ENCODE measurements at regions not wholly inside any gene's neighbourhood (a gene's known extent, or its start where the extent isn't known, plus 50 kb on each side); places are given as distances from the start of the nearest gene placed in this dataset.

- Histone ChIP-seq H3K79me2 (ENCODE audit: insufficient read depth, low read length) (no peaks in the 10 kb centered on the region), H3K27me3 (ENCODE audit: insufficient read depth, low read length) (no peaks in the 10 kb centered on the region), H4K20me1 (ENCODE audit: insufficient read depth, low read length) (no peaks in the 10 kb centered on the region), H3K9me3 (ENCODE audit: low read depth, low read length) (no peaks in the 10 kb centered on the region), H3K4me3 (ENCODE audit: insufficient read depth, low read length) (no peak overlapping the region), H3K4me1 (ENCODE audit: insufficient read depth, low read length) (no peaks in the 10 kb centered on the region), H3K36me3 (ENCODE audit: insufficient read depth, low read length) (no peaks in the 10 kb centered on the region), H3K4me2 (ENCODE audit: insufficient read depth, low read length) (no peak overlapping the region), H3K27ac (ENCODE audit: low read depth, low read length) (no peak overlapping the region), H2AFZ (ENCODE audit: low read length) (no peak overlapping the region)
- TF ChIP-seq CTCF (IDR thresholded peaks at IDR 0.05; ENCODE audit: extremely low read depth, low read depth, low read length) = no peak
- DNase-seq (ENCODE audit: insufficient read length, low spot score, missing footprints) = no peak
Observed at GRCh38 chr2:195057001-195057400, 600.0 kb upstream of the SLC39A10 start.

DNA sequence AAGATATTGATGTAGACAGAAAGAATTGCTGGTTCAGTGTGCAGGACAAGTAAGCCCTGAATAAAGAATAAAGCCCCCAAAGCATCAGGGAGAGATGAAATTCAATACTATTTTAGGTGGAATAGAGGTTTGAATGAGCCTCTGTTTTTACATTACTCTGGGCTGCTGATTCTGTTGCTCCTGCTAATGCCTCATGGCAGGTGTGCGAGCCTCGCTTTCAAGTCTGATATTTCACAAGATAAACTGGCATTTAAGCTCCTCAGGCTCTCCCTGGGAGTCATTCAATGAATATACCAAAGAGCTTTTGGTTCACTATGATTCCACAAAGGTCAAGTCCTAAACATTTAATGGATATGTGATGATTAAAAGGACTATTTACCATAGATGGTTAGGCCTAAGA, 601.0 kb upstream of the SLC39A10 start:
- no peaks in the 10 kb centered on the region for H3K79me2 ChIP-seq (ENCODE audit: insufficient read depth, low read length)

DNA sequence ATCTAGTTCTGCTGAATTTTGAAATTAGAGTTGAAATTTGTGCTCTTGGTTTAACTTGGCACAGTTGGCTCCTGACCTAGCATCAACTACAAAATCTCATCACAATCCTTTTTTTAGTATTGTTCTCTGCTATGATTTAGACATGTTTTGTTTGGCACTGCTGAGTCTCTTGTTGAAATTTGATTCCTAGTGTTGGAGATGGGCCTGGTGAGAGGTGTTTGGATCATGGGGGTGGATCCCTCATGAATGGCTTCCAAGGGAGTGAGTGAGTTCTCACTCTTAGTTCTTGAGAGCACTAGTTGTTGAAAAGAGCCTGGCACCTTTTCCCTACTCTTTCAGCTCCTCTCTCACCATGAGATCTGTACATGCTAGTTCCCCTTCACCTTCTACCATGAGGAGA, 605.6 kb upstream of the SLC39A10 start:
- H3K4me3 ChIP-seq (ENCODE audit: insufficient read depth, low read length) = no peak overlapping the region
- no peak overlapping the region for H3K4me2 ChIP-seq (ENCODE audit: insufficient read depth, low read length)
- H3K4me1 ChIP-seq (ENCODE audit: insufficient read depth, low read length) = no peaks in the 10 kb centered on the region
- H3K79me2 ChIP-seq (ENCODE audit: insufficient read depth, low read length) = no peaks in the 10 kb centered on the region
- H3K36me3 ChIP-seq (ENCODE audit: insufficient read depth, low read length) = no peaks in the 10 kb centered on the region
- no peak overlapping the region for H3K27ac ChIP-seq (ENCODE audit: low read depth, low read length)
- no peaks in the 10 kb centered on the region for H3K27me3 ChIP-seq (ENCODE audit: insufficient read depth, low read length)
- H4K20me1 ChIP-seq (ENCODE audit: insufficient read depth, low read length) = no peaks in the 10 kb centered on the region
- DNase-seq (ENCODE audit: insufficient read length, low spot score, missing footprints) = no peak
- H2AFZ ChIP-seq (ENCODE audit: low read length) = no peak overlapping the region
- H3K9me3 ChIP-seq (ENCODE audit: low read depth, low read length) = no peaks in the 10 kb centered on the region
- TF ChIP-seq CTCF (IDR thresholded peaks at IDR 0.05; ENCODE audit: extremely low read depth, low read depth, low read length) = no peak

More for the DNA sequence above, 601.0 kb upstream of the SLC39A10 start:
- DNase-seq (ENCODE audit: insufficient read length, low spot score, missing footprints) = no peak
- Histone ChIP-seq H2AFZ (ENCODE audit: low read length) (no peak overlapping the region), H3K27me3 (ENCODE audit: insufficient read depth, low read length) (no peaks in the 10 kb centered on the region), H3K4me3 (ENCODE audit: insufficient read depth, low read length) (no peak overlapping the region), H3K4me2 (ENCODE audit: insufficient read depth, low read length) (no peak overlapping the region), H3K9me3 (ENCODE audit: low read depth, low read length) (no peaks in the 10 kb centered on the region), H3K4me1 (ENCODE audit: insufficient read depth, low read length) (no peaks in the 10 kb centered on the region), H3K36me3 (ENCODE audit: insufficient read depth, low read length) (no peaks in the 10 kb centered on the region), H4K20me1 (ENCODE audit: insufficient read depth, low read length) (no peaks in the 10 kb centered on the region), H3K27ac (ENCODE audit: low read depth, low read length) (no peak overlapping the region)
- TF ChIP-seq CTCF (IDR thresholded peaks at IDR 0.05; ENCODE audit: extremely low read depth, low read depth, low read length) = no peak

GRCh38 chr2:195049372-195050031, 607.5 kb upstream of the SLC39A10 start:
- no peak for DNase-seq (ENCODE audit: insufficient read length, low spot score, missing footprints)
- Histone ChIP-seq H3K36me3 (ENCODE audit: insufficient read depth, low read length) (no peaks in the 10 kb centered on the region), H2AFZ (ENCODE audit: low read length) (no peak overlapping the region), H4K20me1 (ENCODE audit: insufficient read depth, low read length) (no peaks in the 10 kb centered on the region), H3K9me3 (ENCODE audit: low read depth, low read length) (no peaks in the 10 kb centered on the region), H3K4me1 (ENCODE audit: insufficient read depth, low read length) (no peaks in the 10 kb centered on the region), H3K27ac (ENCODE audit: low read depth, low read length) (no peak overlapping the region), H3K27me3 (ENCODE audit: insufficient read depth, low read length) (no peaks in the 10 kb centered on the region), H3K79me2 (ENCODE audit: insufficient read depth, low read length) (no peaks in the 10 kb centered on the region), H3K4me3 (ENCODE audit: insufficient read depth, low read length) (no peak overlapping the region), H3K4me2 (ENCODE audit: insufficient read depth, low read length) (no peak overlapping the region)
- no peak for TF ChIP-seq CTCF (IDR thresholded peaks at IDR 0.05; ENCODE audit: extremely low read depth, low read depth, low read length)

Measured in osteoblast (primary cell).